ENCODE measurements at regions not wholly inside any gene's neighbourhood (a gene's known extent, or its start where the extent isn't known, plus 50 kb on each side); places are given as distances from the start of the nearest gene placed in this dataset.

- TF ChIP-seq SOX13 (IDR thresholded peaks at IDR 0.05) (peak; percentile 92), SOX13 (CRISPR knock-in tag; conservative IDR thresholded peaks at IDR 0.05 in 1 of 2, IDR thresholded peaks at IDR 0.05 in 1 of 2) (peak in 1 of 2 experiments; percentile 97; a peak in 2 of 4 replicates), CREM (IDR thresholded peaks at IDR 0.05) (peak; percentile 42; the same call in 1 of the 2 replicates), CREM (CRISPR knock-in tag; IDR thresholded peaks at IDR 0.05) (no peak), PRMT3 (CRISPR knock-in tag; IDR thresholded peaks at IDR 0.05; ENCODE audit: borderline replicate concordance, low read depth) (no peak), SATB2 (CRISPR knock-in tag; IDR thresholded peaks at IDR 0.05) (no peak), TAF1 (CRISPR knock-in tag; IDR thresholded peaks at IDR 0.05) (peak; percentile 16; the same call in 1 of the 2 replicates), ZNF33A (CRISPR knock-in tag; IDR thresholded peaks at IDR 0.05; ENCODE audit: borderline replicate concordance) (no peak), ZNF101 (CRISPR knock-in tag; IDR thresholded peaks at IDR 0.05; ENCODE audit: borderline replicate concordance, low read depth) (no peak), ZNF276 (CRISPR knock-in tag; IDR thresholded peaks at IDR 0.05; ENCODE audit: low read depth) (no peak), ZNF839 (CRISPR knock-in tag; IDR thresholded peaks at IDR 0.05; ENCODE audit: borderline replicate concordance) (no peak), ELK4 (CRISPR knock-in tag; IDR thresholded peaks at IDR 0.05; ENCODE audit: borderline replicate concordance) (no peak), ZFP91 (CRISPR knock-in tag; IDR thresholded peaks at IDR 0.05; ENCODE audit: borderline replicate concordance) (no peak; the same call in 1 of the 2 replicates), ATF6 (CRISPR knock-in tag; conservative IDR thresholded peaks at IDR 0.05) (no peak), CC2D1A (CRISPR knock-in tag; IDR thresholded peaks at IDR 0.05) (no peak), STAT6 (CRISPR knock-in tag; IDR thresholded peaks at IDR 0.05; ENCODE audit: borderline replicate concordance) (no peak)
These were observed 613.4 kb downstream of the MCTP2 start (continued) for GRCh38 chr15:94844538-94845389.
